Lower leg skin (tissue), 3 donors: ENCODE measurements at regions not wholly inside any gene's neighbourhood (a gene's known extent, or its start where the extent isn't known, plus 50 kb on each side); places are given as distances from the start of the nearest gene placed in this dataset.

ENCODE experiments used
- CTCF ChIP-seq, 3 donors: fragments of 450-650 bp; IDR thresholded peaks; one replicate each; pipeline ENCODE4 v1.5.1; 2016; ENCODE audit warnings: antibody characterized with exemption in 3 of 3, mild to moderate bottlenecking in 3 of 3, moderate library complexity in 2 of 3
- POLR2A ChIP-seq, 2 donors: fragments of 450-650 bp; IDR thresholded peaks; one replicate each; pipeline ENCODE4 v1.6.1; 2016 to 2017; ENCODE audit warnings: antibody characterized with exemption in 2 of 2, mild to moderate bottlenecking in 1 of 2, moderate library complexity in 1 of 2

- TF ChIP-seq CTCF (IDR thresholded peaks at IDR 0.05) (no peak), POLR2A (IDR thresholded peaks at IDR 0.05) (no peak)
Measured at GRCh38 chr13:89748716-89749115, 1598.8 kb upstream of the MIR17HG start.
